Fibroblast of skin of abdomen (primary cell): ENCODE measurements at regions not wholly inside any gene's neighbourhood (a gene's known extent, or its start where the extent isn't known, plus 50 kb on each side); places are given as distances from the start of the nearest gene placed in this dataset.
"Not testable (repeated sequence)": the region's sequence is repeated elsewhere in the genome, so short reads cannot be mapped to it uniquely, and the experiment has no call there.

ENCODE experiments used
- DNase-seq: peaks from one replicate; pipeline ENCODE4 v3.0.0-alpha.2; 2013

DNA sequence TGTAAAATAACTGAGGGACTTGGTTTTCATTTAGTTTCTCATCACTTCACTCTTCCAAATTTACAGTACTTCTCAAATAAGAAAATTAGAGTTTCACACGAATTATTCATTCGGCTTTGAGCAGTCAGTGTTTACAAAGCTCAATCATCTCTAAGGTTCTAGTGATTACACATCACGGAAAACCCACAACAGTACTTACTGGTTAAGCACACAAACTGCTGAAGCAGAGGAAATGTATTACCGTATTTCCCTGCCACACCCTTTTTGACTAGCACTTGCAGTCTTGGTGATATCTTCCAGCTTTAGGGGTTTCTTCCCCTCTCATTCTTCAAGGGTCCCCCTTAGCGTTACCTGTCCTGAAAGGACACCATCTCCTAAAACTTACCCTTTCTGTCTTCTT, 164.8 kb upstream of the CDIN1 start:
- peak; percentile 17 for DNase-seq

DNA sequence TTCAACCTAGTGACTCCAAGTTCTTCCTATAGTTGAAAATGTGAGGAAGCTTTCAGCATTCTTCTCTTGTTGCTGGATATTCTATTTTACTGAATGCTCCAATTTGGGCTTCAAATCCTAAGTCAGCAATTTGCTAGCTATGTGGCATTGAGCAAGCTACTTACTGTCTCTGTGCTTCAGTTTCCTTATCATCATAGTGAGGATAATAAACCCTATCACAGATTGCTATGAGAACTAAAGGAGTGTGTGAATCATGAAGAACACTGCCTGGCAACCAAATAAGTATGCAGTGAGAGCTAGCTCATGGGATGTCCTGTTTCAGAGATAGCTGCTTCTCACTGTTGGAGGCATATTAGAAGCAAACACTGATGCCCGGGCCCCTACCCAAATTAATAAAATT, 163.8 kb upstream of the CDIN1 start:
- DNase-seq: peak; percentile 61

DNA sequence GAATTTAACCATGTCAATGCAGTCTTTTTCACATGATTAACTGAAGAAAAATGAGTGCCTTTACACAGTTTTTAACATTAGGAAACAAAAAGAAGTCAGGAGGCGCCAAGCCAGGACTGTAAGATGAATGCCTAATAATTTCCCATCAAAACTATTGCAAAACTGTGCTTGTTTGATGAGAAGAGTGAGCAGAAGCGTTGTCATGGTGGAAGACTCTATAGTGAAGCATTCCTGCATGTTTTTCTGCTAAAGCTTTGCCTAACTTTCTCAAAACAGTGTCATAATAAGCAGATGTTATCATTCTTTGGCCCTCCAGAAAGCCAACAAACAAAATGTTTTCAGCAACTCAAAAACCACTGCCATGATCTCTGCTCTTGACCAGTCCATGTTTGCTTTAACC, 156.8 kb upstream of the CDIN1 start:
- DNase-seq: no peak

DNA sequence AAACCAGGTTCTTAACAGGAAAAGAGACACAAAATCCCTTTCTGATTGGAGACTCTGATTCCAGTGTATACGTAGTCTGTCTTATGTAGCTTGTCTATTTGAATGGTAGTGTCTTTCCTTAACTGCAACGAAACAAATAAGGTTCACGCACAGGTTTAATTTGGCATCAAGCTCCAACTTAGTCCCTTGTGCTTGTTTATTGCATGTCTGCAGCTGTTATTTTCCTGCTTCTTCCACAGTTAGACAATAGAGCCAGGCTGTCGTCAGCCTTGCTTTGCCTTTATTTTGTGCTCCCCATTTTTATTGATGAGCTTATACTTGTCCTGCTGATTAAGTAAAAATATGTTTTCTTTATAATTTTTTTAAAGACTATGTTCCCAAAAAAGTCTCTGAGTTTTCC, 152.7 kb upstream of the CDIN1 start:
- no peak for DNase-seq

DNA sequence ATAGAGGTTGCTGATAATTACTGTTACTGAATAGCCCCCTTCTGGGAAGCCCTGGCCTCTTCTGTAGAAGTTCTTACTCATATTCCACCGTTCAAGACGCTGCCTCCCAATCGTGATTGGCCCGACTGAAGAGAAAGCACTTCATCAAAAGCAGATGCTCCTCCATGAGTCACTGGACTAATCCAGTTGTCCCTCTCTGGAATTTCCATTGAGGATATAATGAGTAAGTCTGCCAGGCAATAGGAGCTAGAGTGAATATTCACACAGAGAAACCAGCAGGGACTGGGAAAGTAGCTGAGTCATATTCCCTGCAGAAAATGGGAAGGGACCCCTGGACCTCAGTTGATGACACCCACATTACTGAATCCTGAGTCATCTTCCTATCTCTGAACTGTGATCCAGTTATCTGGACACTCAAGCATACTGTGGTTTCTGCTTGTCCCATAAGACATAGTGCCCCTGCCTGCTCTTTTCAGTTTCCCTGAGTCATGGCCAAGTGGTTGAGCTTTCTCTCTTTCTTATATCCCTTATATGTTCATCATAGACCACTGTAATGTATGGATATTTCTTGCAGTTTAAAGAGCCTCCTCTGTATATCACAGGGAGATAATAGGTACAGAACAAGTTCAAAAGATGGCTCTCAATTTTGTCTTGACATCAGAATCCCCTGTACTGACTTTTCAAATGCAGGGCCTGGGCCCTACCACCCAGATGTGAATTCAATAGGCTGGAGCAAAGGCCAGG, 151.2 kb upstream of the CDIN1 start:
- peak; percentile 100 for DNase-seq

DNA sequence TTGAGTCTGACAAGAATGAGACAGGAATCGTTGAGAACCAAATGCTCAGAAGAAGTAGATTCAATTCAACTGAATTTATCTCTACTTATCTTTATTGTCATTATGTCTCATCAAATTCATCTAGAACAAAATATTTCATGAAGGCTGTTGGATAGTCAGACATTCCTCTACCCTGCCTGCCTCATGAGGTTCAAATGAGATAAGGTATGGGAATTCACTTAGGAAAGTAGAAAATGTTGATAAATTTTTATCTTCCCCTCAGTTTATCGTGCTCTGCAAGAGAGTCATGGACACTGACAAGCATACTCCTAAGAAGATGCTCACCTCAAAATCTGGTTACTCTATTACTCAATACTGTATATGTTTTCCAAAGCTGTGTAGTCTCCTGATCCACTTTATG, 149.7 kb upstream of the CDIN1 start:
- DNase-seq: no peak

DNA sequence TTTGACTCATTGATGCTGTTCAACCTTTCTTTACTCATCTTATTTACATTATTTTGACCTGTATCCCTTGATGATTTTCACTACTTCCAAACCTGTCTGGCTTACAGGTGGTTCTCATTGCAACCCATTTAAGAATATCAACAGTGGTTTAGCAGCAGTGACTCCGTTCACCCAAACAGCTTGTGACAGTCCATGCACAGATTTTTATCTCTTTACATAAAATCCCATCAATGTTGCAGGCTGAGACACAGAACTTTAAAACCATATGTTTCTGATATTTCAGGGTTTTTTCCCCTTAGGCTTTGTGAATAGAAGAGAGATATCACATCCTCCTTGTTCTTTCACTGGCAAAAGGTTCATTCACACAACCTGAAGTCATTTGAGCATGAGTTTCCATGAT, 149.1 kb upstream of the CDIN1 start:
- DNase-seq: no peak

DNA sequence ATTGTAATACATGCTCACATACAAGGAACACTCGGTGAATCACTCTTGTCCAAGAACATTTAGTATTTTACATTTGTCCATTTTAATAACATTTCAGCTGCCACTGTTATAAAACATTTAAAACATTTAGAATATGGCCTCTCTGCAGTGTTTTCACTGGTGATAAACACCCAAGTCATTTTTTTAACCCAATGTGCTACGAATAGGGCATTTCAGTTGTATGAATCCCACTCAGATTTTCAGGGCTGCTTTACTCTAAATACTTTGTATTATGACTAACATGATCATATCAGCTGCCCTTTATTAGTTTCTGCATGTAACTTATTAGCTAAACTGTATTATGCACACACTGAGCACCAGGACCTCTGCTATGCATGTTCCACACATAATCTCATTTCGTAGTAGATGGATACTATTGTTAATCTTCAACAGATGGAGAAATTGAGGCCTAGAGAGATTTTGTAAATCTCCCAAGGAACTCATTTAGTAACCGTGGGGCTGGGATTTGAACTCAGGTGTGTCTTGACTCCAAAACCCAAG, 148.6 kb upstream of the CDIN1 start:
- DNase-seq: peak; percentile 43

DNA sequence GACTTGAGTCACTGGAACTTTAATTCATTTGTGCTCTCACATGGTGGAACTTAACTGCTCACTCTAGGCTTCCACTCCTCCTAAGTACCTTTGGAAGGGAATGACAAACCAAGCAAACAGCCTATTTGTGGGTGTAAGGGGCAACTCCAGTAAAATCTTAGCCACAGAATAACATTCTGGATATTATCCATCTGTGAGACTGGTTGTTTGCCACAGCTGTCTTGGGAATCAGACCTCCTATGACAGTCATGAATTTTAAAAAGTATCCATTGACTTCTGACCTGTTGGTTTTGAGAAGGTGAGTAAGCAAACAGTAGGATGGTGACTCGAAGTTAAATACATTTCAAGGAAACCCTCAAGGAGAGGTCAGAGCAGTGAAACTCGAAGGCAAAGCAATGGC, 147.3 kb upstream of the CDIN1 start:
- peak; percentile 75 for DNase-seq

DNA sequence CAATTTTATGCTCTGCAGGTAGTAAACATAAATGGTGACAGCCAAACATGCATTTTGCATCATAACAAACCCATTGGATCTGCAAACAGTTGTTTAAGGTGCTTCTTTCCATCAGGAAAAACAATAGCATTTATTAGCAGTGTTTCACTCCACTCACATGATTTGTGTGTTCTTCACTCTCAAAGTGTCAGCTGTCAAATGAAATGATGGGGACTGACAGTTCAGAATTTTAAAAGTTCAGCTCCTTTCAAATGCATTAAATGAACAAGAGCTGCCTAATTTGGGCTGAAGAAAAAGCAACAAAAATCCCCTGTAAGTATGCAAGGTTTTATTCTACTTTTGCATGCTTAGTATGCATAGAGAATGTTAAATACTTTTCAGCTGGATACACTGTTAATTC, 145.2 kb upstream of the CDIN1 start:
- no peak for DNase-seq

DNA sequence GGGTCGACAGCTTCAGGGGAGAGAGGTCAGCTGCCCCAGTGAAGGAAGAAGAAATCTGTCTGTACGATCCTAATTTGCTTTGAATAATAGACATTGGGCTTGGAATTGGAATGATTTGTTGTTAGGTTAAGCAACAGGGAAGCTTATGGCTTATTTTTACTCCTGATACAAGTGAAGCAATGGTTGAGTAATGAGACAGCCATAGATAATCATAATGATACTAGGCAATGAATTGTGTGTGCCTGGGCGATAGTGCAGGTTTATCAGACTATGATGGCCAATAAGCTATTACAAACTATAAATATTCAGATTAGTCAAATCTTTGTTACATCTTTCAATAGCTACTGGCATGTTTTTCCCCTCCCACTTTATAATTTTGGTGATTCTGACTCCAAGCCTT, 140.9 kb upstream of the CDIN1 start:
- DNase-seq: no peak

DNA sequence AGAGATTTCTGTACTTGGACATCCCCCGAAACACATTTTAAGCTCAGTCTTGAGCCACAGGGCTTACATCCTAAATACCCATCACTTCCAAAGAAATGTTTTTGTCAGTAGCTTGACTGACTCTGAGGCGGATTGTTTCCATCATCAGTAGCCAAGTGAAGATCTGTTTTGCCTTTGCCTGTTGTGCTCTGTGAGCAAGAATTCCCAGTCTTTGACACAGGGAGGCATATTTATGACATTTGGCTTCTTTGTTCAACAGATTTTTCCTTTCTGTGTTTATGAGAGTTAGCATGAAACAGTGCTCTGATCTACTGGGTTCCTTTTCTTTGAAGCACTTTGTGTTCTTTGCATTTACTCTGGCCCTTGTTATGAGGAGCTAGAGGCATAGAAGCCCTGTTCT, 132.1 kb upstream of the CDIN1 start:
- no peak for DNase-seq

DNA sequence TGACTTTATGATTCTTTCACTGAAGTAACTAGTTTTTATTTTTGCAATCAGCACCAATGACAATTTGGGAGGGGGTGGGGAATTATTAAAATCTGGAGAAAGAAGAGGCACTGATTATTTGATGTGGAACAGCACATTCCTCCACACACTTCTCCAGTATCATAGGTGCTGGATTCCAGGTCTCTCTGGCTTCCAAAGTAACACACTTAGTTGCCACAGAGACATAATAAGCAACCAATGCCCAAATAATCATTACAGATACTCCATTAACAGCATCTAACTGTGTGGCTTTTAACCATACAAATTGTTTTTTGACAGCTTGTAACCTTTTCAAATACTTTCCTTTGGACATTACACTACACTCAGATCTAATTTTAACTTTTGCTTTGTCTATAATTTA, 131.0 kb upstream of the CDIN1 start:
- DNase-seq: no peak

DNA sequence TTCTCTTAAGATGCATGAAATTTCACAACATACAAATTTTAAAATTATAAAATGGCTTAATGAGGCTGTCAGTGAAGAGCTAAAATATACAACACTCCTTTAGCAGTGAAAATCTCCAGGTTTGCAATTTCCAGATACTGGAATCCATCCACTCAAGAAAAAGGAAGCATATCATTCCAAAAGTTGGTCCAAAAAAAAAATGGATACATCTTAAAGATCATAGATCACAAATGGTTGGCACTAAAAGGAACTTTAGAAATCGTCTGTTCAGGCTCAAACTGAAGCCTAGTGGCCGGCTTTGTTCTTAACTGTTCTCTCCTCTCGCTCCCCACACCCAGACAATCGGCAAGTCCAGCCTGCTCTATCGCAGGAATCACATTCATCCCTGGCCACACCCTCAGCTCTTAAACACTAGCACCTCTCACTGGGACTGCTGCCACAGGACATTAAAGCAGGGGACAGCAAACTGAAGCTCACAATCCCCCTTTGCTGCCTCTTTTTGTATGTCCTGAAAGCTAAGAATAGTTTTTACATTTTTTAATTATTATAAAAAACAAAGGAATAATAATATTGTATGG, 130.3 kb upstream of the CDIN1 start:
- DNase-seq: no peak

DNA sequence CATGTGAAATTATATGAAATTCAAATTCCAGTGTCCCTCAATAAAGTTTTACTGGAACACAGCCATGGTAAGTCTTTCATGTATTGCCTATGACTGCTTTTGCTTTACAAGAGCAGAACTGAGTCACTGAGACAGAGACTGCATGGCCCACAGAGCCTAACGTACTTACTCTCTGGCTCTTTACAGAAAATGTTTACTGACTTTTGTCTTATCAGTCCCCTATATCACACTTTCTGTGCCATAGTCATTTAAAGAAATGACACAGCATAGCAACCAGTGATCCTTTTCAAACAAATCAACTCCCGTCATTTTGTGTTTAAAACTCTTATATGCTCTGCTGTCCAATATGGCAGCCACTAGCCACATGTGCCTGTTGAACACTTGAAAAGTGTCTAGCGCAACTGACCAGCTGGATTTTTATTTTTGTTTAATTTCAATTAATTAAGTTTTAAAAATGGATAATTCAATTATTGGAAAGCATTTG, 129.7 kb upstream of the CDIN1 start:
- no peak for DNase-seq

DNA sequence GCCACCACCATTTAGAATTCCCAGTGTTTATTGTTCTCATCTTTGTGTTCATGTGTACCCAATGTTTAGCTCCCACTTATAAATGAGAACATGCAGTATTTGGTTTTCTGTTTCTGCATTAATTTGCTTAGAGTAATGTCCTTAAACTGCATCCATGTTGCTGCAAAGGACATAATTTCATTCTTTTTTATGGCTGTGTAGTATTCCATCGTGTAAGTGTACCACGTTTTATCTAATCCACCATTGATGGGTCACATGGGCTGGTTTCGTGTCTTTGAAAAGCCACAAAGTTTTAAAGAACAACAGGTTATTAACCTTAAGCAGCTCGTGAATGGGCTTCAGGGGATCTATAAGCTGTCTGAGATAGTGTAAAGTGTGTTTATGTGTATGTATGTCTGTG, 125.2 kb upstream of the CDIN1 start:
- not testable (repeated sequence) for DNase-seq

DNA sequence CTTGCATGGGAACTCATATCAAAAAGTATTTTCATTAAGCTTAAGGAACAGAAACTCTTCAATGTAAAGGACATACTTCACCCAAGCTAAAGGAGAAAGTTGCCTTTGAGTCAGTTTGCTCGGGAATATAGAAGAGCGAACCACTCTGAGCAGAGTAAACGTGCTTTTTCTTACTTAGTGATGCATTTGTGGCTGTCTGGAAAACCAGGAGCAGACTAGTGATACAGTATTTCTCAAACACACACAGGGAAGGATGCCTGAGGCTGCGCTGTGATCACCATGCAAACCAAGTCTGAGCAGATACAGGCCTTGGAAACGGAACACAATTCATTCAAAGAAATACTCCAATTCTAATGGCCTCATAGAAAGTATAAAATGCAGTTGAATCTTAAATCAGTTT, 121.0 kb upstream of the CDIN1 start:
- peak; percentile 52 for DNase-seq

DNA sequence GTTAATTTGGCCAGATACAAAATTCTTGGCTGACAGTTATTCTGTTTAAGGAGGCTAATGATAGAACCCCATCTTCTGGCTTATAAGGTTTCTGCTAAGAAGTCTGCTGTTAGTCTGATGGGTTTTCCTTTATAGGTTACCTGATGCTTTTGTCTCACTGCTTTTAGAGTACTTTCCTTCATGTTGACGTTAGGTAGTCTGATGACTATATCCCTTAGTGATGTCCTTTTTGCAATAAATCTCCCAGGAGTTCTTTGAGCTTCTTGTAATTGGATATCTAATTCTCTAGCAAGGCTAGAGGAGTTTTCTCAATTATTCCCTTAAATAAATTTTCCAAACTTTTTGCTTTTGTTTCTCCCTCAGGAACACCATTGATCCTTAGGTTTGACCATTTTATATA, 114.1 kb upstream of the CDIN1 start:
- DNase-seq: peak; percentile 6

DNA sequence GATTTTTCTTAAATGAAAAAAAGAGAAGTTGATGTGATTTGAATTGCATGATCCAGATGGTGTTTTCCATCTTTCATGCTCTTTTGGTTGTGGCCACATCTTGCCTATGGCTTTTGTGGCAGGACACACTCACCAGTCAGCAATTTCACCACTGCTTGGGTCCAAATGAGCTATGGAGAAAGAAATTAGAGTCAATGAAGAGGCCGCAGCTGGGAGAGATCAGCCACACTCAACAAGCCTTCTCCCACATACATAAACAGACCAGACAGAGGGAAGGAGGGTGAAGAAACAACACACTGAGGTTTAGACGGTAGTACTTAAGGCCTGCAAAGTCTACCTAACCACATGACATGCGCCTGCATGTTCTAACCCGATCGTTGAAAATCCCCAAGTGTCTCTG, 110.7 kb upstream of the CDIN1 start:
- DNase-seq: peak; percentile 98

DNA sequence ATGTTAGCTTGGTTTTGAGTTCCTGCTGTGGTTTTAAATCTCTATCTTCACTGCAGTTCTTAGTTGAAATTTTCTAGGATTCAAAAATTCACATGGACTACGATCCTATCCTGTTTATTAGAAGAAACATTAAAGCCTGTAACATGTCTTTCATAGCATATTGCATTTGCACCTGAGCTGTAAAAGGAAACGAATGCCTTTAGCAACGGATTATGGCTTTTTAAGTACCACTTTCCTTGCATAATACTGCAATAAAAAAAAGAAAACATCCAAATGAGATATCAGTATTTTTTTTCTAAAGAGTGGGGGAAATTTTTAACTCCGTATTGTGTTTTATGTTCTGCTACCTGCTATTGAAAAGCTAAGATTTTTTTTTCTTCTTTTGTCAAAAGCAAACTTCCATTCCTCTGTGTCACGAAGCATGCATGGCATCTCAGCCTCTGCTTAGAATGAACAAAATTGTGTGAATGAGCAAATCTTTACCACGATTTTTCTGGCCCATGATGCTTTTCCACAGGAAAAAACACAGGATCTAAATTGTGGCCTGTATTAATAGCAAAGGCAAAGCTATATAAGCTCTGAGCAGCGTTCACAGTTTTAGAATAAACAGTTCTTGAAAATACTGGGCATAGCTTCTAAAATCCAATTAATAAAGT, 110.0 kb upstream of the CDIN1 start:
- peak; percentile 79 for DNase-seq

DNA sequence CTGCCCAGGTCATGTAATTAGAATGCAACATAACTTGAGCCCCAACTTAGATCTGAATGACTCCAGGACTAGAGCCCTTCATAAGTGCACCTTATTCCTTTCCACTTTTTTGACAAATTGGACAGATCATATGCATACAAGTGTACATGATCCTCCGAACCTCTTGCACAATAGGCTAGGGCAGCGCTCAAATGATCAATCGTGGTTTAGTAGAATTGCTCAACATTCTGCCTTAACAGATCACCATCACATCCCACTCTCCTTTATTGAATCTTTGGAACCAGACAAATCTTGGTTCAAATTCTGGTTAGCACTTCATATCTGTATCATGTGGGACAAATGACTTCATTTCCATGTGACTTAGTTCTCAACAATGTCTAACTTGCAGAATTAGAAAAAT, 106.8 kb upstream of the CDIN1 start:
- no peak for DNase-seq

DNA sequence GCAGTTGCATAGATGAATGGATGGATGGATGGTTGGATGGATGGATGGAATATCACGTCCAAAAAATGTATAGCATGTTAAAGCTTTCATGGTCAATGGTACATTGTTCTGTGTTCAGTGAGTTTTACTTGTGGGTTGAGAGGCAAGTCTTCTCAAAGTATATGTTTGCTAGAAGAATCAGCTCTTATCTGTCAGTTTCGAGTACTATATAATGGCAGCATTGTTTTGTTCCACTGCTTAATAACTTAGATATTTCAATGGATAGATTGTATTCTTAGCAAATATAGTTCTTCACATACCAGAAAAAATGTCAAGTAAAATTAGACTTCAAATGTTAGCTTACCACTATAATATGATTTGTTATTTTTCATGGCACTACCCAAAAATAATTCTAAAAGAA, 100.9 kb upstream of the CDIN1 start:
- no peak for DNase-seq

DNA sequence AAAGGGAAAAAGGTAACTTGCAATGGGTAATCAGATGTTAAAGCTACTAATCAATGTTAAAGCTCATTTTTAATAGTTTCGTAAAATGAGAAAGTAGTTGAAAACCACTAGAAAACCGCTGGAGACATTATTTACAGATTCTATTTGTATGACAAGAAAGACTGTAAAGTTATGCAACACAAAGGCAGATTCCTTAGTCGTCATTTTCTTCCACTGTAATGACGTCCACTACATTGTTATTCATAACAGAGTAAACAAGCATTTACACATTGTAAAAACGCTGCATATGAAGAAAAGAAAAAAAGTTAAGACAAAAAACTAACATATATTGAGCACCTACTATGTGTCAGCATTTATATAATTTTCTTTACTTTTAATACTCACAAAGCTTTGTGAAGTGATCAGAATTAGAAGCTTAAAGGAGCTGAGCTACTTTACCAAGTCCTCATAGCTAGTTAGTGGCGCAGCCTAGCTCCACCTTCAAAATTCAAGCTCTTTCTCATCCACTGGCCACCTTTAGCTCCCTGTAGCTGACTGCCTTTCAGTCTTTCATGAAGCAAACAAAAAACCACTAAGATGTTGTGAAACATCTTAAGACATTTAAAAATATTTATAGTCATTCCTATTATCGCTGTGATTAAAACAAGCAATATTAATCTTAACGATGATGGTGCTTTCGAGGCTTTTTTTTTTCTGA, 100.1 kb upstream of the CDIN1 start:
- DNase-seq: peak; percentile 27
